ENCODE measurements at regions not wholly inside any gene's neighbourhood (a gene's known extent, or its start where the extent isn't known, plus 50 kb on each side); places are given as distances from the start of the nearest gene placed in this dataset.

DNA sequence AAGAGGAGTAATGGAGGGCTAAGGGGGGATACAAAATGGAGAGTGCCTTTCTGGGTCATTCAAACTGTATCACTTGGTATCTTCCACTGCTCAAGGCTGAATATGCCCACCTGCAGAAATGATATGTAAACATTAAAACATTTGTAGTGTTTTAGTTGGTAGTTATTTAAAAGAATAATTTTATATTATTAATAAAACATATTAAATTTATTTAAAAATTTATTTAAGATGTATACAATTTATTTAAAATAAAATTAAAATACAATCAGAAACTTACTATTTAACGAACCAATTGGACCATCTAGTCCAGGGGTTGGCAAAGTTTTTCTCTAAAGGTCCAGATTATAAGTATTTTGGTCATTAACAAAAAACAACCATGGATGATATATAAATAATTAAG lies 308.5 kb downstream of the PLK2 start:
- DNase-seq: no peak

GRCh38 chr5:58150926-58151325 lies 309.0 kb downstream of the PLK2 start:
- DNase-seq: no peak

GRCh38 chr5:58149746-58150145 lies 310.1 kb downstream of the PLK2 start:
- DNase-seq: no peak

GRCh38 chr5:58149345-58149744 lies 310.5 kb downstream of the PLK2 start:
- DNase-seq: no peak

DNA sequence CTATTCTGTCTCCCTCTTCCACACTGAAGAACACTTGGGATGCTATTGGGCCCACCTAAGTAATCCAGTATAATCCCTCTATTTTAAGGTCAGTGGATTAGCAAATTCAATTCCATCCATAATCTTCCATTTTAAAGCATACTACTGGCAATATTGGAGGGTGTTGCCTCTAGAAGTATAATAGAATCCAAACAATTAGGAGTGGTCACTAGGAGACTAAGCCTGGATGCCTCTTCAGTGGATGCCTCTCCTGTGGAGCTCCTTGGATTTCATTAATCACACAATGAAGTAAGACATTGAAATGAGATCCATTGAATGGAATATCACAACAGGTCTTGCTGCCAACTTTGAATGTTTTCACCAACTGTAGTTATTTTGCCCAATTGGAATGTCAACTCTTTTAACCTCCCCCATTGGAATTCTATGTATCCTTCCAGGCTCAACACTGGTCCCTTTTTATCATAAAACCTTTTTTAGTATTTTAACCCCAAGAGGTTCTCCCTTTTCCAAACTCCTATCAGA lies 311.6 kb downstream of the PLK2 start:
- no peak for DNase-seq

DNA sequence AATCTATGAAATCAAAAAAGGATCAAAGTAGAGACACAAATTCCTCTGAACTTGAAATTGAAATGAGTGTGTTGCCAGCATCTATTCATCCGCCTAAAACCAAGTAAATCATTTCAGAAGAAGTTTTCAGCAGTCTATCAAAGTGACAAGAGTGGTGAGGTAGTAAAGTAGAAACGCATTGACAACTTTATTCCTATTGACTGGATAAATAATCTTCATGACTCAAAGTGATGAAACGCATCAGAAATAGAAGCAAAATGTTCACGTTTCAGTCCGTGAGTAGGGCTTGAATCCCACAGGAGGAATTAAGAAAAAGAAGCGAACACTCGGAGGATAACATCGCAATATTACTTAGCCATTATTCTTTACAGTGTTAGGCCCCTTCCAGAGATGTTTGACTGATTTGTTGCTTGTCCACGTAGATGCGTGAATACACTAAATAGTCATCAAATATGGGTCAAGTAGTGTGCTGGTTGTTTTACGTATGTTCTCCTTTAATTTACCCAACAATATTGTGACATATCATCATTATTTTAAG lies 314.4 kb downstream of the PLK2 start:
- DNase-seq: no peak

- no peak for DNase-seq
Observed at GRCh38 chr5:58143727-58144126, 316.2 kb downstream of the PLK2 start.

DNA sequence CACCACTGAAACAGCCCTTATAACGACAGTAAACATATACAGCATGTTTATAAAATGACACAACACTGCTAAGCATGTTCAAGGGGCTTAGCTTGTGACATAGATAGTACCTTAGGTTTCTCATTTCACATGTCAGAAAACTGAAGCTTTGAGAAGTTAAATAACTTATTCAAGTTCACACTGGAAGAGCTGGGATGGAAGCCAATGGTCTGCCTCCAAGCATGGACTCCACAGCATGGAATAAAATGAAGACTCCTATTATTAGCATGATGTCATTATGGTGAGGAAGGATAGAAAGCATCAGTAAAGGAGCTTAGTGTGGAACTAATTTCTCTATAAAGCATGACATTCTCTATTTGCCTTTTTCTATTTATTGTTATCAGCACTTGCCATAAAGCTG lies 316.7 kb downstream of the PLK2 start:
- DNase-seq: peak; percentile 19

GRCh38 chr5:58138791-58139190 lies 321.1 kb downstream of the PLK2 start:
- DNase-seq: no peak

DNA sequence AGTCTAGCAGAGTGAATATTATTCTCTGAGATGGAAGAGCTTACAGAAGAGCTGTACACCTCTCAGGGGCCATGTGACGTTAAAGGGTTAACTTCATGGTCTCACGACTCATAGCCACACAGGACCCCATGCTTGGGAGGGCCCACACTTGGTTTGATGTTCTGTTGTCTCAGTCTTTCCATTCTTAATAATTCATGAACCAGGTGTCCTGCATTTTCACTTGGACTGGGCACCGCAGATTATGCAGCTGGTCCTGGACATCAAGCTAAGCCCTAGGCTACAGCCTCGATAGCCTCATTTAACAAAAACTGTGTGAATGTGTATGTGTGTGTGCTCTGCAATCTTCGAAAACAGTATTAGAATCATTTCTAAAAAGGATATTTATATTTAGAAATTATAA lies 323.5 kb downstream of the PLK2 start:
- DNase-seq: no peak

DNA sequence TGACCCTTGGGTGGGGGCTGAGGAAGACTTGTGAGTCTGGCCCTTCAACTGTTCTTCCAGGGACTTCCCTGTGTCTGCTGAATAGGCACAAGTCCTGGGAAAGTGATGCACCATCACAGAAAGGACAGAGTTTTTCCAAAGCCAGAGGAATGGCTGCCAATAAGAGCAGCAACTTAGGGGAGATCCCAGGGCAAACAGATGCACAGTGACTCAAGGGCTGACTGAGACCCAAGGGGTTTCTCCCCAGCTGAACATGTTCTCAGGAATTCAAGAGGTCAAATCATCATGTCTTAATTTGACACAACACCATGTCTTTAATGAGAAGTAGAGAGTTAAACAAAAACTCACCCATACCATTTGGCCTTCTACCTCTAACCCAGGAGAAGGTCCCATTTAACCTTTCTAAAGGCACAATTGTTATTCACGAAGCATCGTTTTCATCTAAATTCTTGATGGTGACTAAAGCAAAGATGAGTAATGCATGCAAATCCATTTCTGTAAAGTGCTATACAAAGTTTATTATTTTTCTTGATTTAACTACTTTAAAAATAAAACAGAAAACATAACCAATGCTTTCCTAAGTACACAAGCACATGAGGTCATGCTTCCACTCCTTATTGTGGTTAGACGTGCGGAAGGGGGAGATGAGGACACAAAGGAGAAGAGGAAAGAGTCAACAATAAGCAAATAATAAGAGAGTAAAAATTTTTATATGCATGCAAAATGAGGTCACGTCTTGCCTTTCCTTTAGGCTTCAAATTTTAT lies 324.1 kb downstream of the PLK2 start:
- no peak for DNase-seq

DNA sequence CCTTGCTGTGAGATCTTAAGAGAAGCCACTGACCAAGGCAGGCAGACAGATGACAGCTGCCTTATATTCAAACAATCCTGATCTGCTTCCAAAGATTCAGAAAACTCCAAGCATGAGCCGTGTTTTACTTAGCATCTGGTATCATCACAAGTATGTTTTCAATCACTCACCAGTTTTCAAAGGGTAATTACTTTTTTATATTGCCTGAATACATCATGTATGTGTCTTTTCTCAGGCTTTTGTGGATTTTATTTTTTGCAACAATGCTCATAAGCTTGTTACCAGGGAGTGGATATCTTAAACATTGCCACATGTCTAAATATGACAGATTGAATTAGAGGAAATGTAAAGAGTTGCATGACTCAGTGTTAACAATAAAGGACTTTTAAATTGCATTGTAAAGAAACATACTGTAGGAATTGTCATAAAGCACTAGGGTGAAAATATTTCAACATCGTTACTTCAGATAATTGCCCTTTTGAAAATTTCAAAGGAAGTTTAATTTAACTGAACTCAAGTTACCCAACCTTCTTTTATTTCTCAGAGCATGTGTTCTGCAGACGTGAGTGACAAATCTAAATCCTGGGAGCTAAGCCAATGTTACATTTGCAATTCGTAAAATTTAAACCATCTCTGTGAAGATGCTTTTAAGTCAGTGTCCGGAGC lies 326.1 kb downstream of the PLK2 start:
- DNase-seq: peak; percentile 34

GRCh38 chr5:58133216-58133615 lies 326.7 kb downstream of the PLK2 start:
- no peak for DNase-seq

DNA sequence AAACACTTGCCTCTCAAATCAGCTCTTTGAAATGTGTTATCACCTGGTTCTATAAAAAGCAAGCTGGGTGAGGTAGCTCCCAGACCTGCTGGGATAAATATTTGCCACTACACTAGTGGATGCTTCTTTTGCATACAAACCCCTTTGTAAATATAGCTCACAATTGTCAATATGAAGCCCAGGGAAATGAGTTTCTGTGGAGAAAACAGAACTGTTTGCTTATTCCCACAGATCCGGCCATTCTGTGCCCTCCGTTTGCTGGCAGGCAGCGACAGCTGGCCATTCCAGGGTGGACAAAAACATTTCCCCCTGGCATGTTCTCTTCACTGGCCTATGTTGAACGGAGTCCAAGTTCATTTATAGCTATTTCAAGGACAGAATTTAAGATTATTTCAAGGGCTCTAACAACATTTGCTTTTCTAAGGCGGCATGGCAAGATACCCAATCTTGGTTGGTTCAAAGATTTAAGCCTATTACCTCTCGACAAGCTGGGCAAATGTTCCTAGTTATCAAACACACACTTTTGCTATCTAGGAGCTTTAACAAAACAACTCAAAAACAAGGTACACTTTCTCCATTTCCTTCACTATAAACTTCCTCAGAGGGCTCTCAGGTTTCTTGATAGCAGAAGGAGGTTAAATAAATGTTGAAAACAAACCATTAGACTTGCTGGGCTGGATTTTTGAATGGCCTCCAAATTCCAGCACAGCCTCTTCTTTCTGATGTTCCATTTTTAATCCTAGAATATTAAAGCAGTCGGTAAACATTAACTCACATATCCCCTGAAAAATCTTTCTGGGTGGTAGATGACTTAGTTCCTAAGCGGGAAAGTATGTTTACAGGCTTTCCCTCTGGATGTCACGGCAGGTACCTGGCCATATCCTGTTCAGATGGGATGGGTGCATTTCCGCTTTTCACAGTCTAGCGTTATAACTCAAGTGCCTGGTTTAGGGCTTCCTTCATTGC lies 332.3 kb downstream of the PLK2 start:
- DNase-seq: peak; percentile 22

DNA sequence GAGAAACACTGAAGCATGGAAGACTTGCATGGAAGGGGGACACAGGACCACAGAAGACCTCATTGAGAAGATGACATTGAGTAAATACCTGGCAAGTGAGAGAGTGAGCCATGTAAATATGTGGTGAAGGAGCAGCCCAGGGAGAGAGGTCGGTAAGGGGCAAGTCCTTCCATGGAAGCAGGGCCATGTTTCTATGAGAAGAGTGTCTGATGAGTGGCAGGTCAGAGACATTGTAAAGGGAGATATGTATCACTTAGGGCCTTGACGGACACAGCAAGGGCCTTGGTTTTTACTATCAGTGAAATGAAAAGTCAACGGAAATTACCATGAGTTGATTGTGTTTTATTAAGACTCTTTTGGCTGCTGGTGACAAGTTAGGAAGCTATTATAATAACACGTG lies 336.4 kb downstream of the PLK2 start:
- DNase-seq: no peak

GRCh38 chr5:58122848-58123392 lies 337.0 kb downstream of the PLK2 start:
- no peak for DNase-seq

DNA sequence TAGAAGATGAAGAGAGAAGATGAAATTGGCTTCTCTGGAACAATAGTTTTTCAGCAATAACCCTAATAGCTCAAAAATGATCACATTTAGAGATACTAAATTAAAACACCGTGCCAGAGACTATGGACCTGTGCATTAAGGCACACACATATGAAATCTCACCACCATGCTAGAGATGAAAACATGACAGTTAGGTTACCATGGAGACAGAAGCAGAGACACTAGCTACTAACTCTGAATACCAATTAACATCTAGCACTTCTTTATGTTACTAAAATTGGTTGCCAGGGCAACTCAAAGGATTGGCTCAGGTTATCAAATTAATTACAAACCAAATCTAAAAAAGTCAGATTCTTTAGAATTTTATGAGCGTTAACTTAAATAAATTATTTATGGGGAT lies 337.7 kb downstream of the PLK2 start:
- DNase-seq: no peak

DNA sequence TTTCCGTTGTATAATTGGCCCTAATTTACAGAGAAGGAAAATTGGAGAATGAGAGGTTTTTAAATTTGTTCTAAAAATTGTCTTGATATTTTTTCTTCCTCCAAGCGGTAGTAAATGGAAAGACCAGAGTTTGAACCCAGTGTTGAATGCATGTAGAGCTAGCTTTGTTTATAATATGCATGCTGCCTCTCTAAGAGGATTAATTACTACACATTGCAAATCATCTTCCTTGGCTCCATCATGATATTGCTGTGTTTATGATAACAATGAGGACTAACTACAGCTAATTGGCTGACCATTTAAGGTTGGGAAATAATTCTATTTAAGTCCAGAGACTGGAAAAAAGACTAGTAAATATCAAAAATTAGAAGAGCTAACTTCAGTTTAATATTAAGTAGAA lies 338.5 kb downstream of the PLK2 start:
- no peak for DNase-seq

GRCh38 chr5:58117542-58117941 lies 342.3 kb downstream of the PLK2 start:
- no peak for DNase-seq

DNA sequence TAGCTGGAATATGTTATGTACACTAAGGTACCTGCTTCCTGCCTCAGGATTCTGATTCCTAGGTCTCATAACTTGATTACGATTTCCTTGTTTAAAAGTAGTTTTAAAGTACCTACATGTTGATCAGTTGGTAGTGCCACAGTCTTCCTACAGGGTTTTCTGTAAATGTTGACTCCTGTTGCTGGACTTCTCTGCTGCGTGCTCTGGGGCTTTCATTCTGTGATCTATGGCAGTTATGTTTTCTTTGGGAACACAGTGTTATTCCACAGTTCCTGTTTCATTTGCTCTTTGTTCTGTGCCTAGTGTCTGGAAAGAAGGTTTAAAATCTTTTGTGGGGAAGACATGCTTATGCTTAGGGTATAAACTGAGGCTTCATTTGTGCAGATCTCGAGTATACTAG lies 343.5 kb downstream of the PLK2 start:
- DNase-seq: no peak

- no peak for DNase-seq
Observed at GRCh38 chr5:58115811-58116210, 344.1 kb downstream of the PLK2 start.

DNA sequence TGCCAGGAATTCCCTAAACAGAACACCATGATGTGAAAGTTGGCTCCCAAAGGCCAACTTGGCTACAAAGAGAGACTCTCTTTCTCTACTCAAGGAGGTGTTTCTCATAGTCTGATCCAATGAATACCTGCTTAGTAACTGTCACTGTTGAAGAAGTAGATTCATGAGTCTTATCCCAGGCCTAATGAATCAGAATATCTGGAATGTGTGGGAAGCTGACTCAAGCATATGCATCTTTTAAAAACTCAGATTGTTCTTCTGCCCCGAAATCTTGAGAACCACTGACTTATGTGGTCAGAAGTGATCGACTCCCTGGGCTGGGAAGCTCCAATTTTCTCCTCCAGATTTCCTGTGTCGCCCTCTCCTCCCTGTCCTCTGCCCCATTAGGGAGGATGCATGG lies 345.6 kb downstream of the PLK2 start:
- no peak for DNase-seq
